Liver (tissue), 8 donors: ENCODE measurements at regions not wholly inside any gene's neighbourhood (a gene's known extent, or its start where the extent isn't known, plus 50 kb on each side); places are given as distances from the start of the nearest gene placed in this dataset.

ENCODE experiments used
- DNase-seq: peaks from one replicate; pipeline ENCODE4 v3.0.0-alpha.2; 2017; ENCODE audit warnings: low spot score
- H3K27ac ChIP-seq, 2 donors: one replicate each; pipeline ENCODE4 v1.7.0; 2013; ENCODE audit warnings: inconsistent platforms in 2 of 2, low read length in 2 of 2, control low read depth in 1 of 2, low read depth in 1 of 2, mild to moderate bottlenecking in 1 of 2
- H3K27me3 ChIP-seq, 4 donors: one replicate each; pipeline versions ENCODE4 v1.6.1 to v1.7.0; 2013; ENCODE audit warnings: low read length in 3 of 4, inconsistent platforms in 1 of 4, mild to moderate bottlenecking in 1 of 4, moderate library complexity in 1 of 4; ENCODE audit not compliant: control insufficient read depth in 4 of 4, insufficient read depth in 4 of 4
- H3K36me3 ChIP-seq, 4 donors: one replicate each; pipeline versions ENCODE4 v1.6.1 to v1.7.0; 2013; ENCODE audit warnings: low read length in 3 of 4, mild to moderate bottlenecking in 3 of 4, low read depth in 1 of 4, moderate library complexity in 1 of 4; ENCODE audit not compliant: control insufficient read depth in 4 of 4, insufficient read depth in 3 of 4
- H3K4me1 ChIP-seq, 4 donors: one replicate each; pipeline versions ENCODE4 v1.6.1 to v1.7.0; 2013; ENCODE audit warnings: low read length in 3 of 4, mild to moderate bottlenecking in 3 of 4, moderate library complexity in 1 of 4; ENCODE audit not compliant: control insufficient read depth in 4 of 4, insufficient read depth in 4 of 4
- H3K4me3 ChIP-seq, 3 donors: one replicate each; pipeline versions ENCODE4 v1.6.1 to v1.7.0; 2013; ENCODE audit warnings: low read length in 3 of 3, control low read depth in 1 of 3, low read depth in 1 of 3, mild to moderate bottlenecking in 1 of 3
- H3K9ac ChIP-seq, 2 donors: one replicate each; pipeline ENCODE4 v1.7.0; 2013; ENCODE audit warnings: low read length in 2 of 2, mild to moderate bottlenecking in 2 of 2, moderate library complexity in 2 of 2, control low read depth in 1 of 2, low read depth in 1 of 2
- H3K9me3 ChIP-seq, 4 donors: one replicate each; pipeline versions ENCODE4 v1.6.1 to v1.7.0; 2013; ENCODE audit warnings: low read length in 3 of 4; ENCODE audit not compliant: control insufficient read depth in 4 of 4
- EGR1 ChIP-seq, 2 donors: IDR thresholded peaks; 2 replicates each; pipeline ENCODE4 v1.6.1; 2016 to 2018; ENCODE audit warnings: antibody characterized with exemption in 2 of 2, low read depth in 2 of 2
- FOXA1 ChIP-seq: IDR thresholded peaks from 2 replicates; pipeline ENCODE4 v1.6.1; 2016; ENCODE audit warnings: antibody characterized with exemption
- FOXA2 ChIP-seq: IDR thresholded peaks from 2 replicates; pipeline ENCODE4 v1.6.1; 2016; ENCODE audit warnings: antibody characterized with exemption
- GABPA ChIP-seq, 2 donors: IDR thresholded peaks in 1 of 2; conservative IDR thresholded peaks in 1 of 2; 2 replicates each; pipeline ENCODE4 v1.6.1; 2016; ENCODE audit warnings: antibody characterized with exemption in 2 of 2, mild to moderate bottlenecking in 1 of 2, moderate library complexity in 1 of 2
- HNF4A ChIP-seq, 2 donors: conservative IDR thresholded peaks; 2 replicates each; pipeline ENCODE4 v1.6.1; 2016; ENCODE audit warnings: antibody characterized with exemption in 2 of 2, mild to moderate bottlenecking in 2 of 2
- HNF4G ChIP-seq: IDR thresholded peaks from 2 replicates; pipeline ENCODE4 v1.6.1; 2016; ENCODE audit warnings: antibody characterized with exemption
- JUND ChIP-seq, 2 donors: IDR thresholded peaks; 2 replicates each; pipeline ENCODE4 v1.6.1; 2016; ENCODE audit warnings: antibody characterized with exemption in 2 of 2
- RAD21 ChIP-seq, 2 donors: IDR thresholded peaks; 2 replicates each; pipeline ENCODE4 v1.6.1; 2016; ENCODE audit warnings: antibody characterized with exemption in 2 of 2, mild to moderate bottlenecking in 2 of 2
- RXRA ChIP-seq, 2 donors: IDR thresholded peaks; 2 replicates each; pipeline ENCODE4 v1.6.1; 2017 to 2018; ENCODE audit warnings: antibody characterized with exemption in 2 of 2, mild to moderate bottlenecking in 1 of 2
- SP1 ChIP-seq: IDR thresholded peaks from 2 replicates; pipeline ENCODE4 v1.6.1; 2018; ENCODE audit warnings: antibody characterized with exemption, mild to moderate bottlenecking
- TAF1 ChIP-seq: conservative IDR thresholded peaks from 2 replicates; pipeline ENCODE4 v1.6.1; 2016; ENCODE audit warnings: antibody characterized with exemption, mild to moderate bottlenecking
- YY1 ChIP-seq: IDR thresholded peaks from 2 replicates; pipeline ENCODE4 v1.6.1; 2016; ENCODE audit warnings: antibody characterized with exemption, mild to moderate bottlenecking
- WGBS: extraction: QIAGEN DNeasy Blood & Tissue Kit; methylation state at CpG from one replicate; pipeline ENCODE4 v1.1.7; 2013; 5-methylcytosine and 5-hydroxymethylcytosine counted together
- TF ChIP-seq, protein P1 (sequence below): fragments of 150-350 bp; IDR thresholded peaks from 2 replicates; pipeline ENCODE4 v1.5.1; 2017; ENCODE audit warnings: improper control_type of control experiment, low read depth, low read length; ENCODE audit not compliant: missing input control
- TF ChIP-seq, protein P2 (sequence below): IDR thresholded peaks from 2 replicates; pipeline ENCODE4 v1.6.1; 2016; ENCODE audit warnings: antibody characterized with exemption
- TF ChIP-seq, protein P3 (sequence below): IDR thresholded peaks from 2 replicates; pipeline ENCODE4 v1.6.1; 2016; ENCODE audit warnings: antibody characterized with exemption, mild to moderate bottlenecking
- TF ChIP-seq, protein P4 (sequence below): IDR thresholded peaks from 2 replicates; pipeline ENCODE4 v1.6.1; 2016; ENCODE audit warnings: antibody characterized with exemption
- TF ChIP-seq, protein P5 (sequence below): IDR thresholded peaks from 2 replicates; pipeline ENCODE4 v1.6.1; 2016; ENCODE audit warnings: antibody characterized with exemption
- donor health status: healthy.
- donor health status: healthy.
- donor health status: healthy.
- donor health status: healthy.
- donor health status: healthy.

DNA sequence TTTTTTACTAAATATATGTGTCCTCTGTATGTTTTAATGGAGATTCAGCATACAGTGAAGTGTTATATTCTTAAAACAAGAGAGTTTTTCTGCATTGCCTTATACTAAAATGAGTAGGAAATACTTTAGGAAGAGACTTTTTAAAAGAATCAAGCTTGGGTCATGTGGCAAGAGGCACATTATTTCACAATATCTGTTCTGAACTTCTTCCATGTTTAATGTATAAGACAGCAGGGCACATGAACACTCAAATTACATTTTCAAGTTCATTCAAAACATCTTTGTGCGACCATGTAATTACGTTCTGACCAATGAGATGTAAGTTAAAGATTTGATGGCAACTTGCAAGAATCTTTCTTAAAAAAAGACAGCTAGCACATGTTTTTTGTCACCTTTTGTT, 1055.9 kb downstream of the NR2F1-AS1 start:
- Histone ChIP-seq H3K27ac (no peak overlapping the region), H3K9ac (no peak overlapping the region), H3K27me3 (no peaks in the 10 kb centered on the region), H3K9me3 (no peaks in the 10 kb centered on the region), H3K4me3 (no peak overlapping the region), H3K4me1 (no peaks in the 10 kb centered on the region), H3K36me3 (no peaks in the 10 kb centered on the region)
- no peak for DNase-seq
- TF ChIP-seq TAF1 (no peak), HNF4G (no peak), RXRA (IDR thresholded peaks at IDR 0.05) (no peak)
- TF ChIP-seq, protein P1, sequence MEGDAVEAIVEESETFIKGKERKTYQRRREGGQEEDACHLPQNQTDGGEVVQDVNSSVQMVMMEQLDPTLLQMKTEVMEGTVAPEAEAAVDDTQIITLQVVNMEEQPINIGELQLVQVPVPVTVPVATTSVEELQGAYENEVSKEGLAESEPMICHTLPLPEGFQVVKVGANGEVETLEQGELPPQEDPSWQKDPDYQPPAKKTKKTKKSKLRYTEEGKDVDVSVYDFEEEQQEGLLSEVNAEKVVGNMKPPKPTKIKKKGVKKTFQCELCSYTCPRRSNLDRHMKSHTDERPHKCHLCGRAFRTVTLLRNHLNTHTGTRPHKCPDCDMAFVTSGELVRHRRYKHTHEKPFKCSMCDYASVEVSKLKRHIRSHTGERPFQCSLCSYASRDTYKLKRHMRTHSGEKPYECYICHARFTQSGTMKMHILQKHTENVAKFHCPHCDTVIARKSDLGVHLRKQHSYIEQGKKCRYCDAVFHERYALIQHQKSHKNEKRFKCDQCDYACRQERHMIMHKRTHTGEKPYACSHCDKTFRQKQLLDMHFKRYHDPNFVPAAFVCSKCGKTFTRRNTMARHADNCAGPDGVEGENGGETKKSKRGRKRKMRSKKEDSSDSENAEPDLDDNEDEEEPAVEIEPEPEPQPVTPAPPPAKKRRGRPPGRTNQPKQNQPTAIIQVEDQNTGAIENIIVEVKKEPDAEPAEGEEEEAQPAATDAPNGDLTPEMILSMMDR, result no peak
- 92% methylated on average over 2 of the region's 2 CpGs for WGBS

DNA sequence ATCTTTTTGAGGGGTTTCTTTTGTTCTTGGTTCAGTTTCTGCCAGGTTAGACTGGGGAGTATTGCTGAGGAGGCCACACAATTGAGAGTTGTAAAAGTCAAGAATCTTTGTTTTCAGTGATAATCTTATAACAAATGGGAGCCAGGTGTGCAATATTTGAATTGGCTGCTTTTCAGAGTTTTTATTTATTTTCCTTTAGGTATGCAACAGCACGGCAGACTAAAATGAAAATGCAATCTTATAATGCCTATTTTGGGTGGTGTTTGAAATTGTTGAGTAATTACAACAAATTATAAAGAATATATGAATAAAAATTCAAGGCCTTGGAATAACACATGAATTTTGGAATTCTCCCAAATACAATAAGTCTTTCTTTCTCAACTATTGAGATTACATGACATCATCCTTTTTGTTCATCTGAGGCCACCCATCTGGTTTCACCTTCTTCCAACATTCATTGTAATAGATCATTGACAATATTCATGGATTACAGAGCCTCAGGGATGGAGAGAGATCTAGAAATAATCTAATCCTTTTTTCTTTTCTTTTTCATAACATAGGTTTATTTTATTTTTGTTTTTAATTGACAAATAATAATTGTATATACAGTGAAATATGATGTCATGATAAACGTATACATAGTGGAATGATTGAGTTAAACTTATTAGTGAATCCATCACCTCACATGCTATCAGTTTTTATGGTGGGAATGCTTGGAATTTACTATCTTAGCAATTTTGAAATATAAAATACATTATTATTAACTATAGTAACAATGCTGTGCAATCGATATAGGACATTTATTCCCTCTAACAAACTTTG, 1061.0 kb downstream of the NR2F1-AS1 start:
- TF ChIP-seq FOXA1 (no peak), JUND (IDR thresholded peaks at IDR 0.05) (no peak), RXRA (IDR thresholded peaks at IDR 0.05) (no peak), YY1 (no peak), FOXA2 (no peak), EGR1 (IDR thresholded peaks at IDR 0.05; ENCODE audit: low read depth in 2 of 2) (no peak), HNF4A (conservative IDR thresholded peaks at IDR 0.05) (no peak), TAF1 (no peak), SP1 (no peak), GABPA (IDR thresholded peaks at IDR 0.05 in 1 of 2, conservative IDR thresholded peaks at IDR 0.05 in 1 of 2) (no peak), RAD21 (IDR thresholded peaks at IDR 0.05) (no peak)
- TF ChIP-seq, protein P2, sequence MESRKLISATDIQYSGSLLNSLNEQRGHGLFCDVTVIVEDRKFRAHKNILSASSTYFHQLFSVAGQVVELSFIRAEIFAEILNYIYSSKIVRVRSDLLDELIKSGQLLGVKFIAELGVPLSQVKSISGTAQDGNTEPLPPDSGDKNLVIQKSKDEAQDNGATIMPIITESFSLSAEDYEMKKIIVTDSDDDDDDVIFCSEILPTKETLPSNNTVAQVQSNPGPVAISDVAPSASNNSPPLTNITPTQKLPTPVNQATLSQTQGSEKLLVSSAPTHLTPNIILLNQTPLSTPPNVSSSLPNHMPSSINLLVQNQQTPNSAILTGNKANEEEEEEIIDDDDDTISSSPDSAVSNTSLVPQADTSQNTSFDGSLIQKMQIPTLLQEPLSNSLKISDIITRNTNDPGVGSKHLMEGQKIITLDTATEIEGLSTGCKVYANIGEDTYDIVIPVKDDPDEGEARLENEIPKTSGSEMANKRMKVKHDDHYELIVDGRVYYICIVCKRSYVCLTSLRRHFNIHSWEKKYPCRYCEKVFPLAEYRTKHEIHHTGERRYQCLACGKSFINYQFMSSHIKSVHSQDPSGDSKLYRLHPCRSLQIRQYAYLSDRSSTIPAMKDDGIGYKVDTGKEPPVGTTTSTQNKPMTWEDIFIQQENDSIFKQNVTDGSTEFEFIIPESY, result no peak
- TF ChIP-seq, protein P3, sequence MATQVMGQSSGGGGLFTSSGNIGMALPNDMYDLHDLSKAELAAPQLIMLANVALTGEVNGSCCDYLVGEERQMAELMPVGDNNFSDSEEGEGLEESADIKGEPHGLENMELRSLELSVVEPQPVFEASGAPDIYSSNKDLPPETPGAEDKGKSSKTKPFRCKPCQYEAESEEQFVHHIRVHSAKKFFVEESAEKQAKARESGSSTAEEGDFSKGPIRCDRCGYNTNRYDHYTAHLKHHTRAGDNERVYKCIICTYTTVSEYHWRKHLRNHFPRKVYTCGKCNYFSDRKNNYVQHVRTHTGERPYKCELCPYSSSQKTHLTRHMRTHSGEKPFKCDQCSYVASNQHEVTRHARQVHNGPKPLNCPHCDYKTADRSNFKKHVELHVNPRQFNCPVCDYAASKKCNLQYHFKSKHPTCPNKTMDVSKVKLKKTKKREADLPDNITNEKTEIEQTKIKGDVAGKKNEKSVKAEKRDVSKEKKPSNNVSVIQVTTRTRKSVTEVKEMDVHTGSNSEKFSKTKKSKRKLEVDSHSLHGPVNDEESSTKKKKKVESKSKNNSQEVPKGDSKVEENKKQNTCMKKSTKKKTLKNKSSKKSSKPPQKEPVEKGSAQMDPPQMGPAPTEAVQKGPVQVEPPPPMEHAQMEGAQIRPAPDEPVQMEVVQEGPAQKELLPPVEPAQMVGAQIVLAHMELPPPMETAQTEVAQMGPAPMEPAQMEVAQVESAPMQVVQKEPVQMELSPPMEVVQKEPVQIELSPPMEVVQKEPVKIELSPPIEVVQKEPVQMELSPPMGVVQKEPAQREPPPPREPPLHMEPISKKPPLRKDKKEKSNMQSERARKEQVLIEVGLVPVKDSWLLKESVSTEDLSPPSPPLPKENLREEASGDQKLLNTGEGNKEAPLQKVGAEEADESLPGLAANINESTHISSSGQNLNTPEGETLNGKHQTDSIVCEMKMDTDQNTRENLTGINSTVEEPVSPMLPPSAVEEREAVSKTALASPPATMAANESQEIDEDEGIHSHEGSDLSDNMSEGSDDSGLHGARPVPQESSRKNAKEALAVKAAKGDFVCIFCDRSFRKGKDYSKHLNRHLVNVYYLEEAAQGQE, result no peak
- TF ChIP-seq, protein P4, sequence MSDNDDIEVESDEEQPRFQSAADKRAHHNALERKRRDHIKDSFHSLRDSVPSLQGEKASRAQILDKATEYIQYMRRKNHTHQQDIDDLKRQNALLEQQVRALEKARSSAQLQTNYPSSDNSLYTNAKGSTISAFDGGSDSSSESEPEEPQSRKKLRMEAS, result no peak
- TF ChIP-seq, protein P1, result no peak
- TF ChIP-seq, protein P5, sequence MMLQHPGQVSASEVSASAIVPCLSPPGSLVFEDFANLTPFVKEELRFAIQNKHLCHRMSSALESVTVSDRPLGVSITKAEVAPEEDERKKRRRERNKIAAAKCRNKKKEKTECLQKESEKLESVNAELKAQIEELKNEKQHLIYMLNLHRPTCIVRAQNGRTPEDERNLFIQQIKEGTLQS, result no peak
- Histone ChIP-seq H3K4me3 (no peak overlapping the region), H3K27ac (no peak overlapping the region), H3K9ac (no peak overlapping the region), H3K27me3 (no peaks in the 10 kb centered on the region), H3K36me3 (no peaks in the 10 kb centered on the region), H3K4me1 (peaks cover 0 to 3% (median 1%) of the 10 kb centered on the region in 4 donors), H3K9me3 (no peaks in the 10 kb centered on the region)
- WGBS, result 66% methylated on average over 3 of the region's 3 CpGs
- DNase-seq, result no peak
